ENCODE measurements at regions not wholly inside any gene's neighbourhood (a gene's known extent, or its start where the extent isn't known, plus 50 kb on each side); places are given as distances from the start of the nearest gene placed in this dataset.
"Not testable (repeated sequence)": the region's sequence is repeated elsewhere in the genome, so short reads cannot be mapped to it uniquely, and the experiment has no call there.

GRCh38 chrX:13419918-13420317 is 100.1 kb upstream of the ATXN3L start:
- DNase-seq = no peak

- DNase-seq = no peak
These were observed 99.4 kb upstream of the ATXN3L start for GRCh38 chrX:13419276-13419675.

- DNase-seq = no peak
These were observed 98.6 kb upstream of the ATXN3L start for GRCh38 chrX:13418126-13419097.

GRCh38 chrX:13415509-13415908 is 95.7 kb upstream of the ATXN3L start:
- DNase-seq = no peak

GRCh38 chrX:13414006-13414647 is 94.3 kb upstream of the ATXN3L start:
- DNase-seq = no peak

- no peak for DNase-seq
These were observed 92.4 kb upstream of the ATXN3L start for GRCh38 chrX:13412208-13412600.

GRCh38 chrX:13411496-13412207 is 91.8 kb upstream of the ATXN3L start:
- DNase-seq = no peak

GRCh38 chrX:13408599-13408998 is 88.7 kb upstream of the ATXN3L start:
- not testable (repeated sequence) for DNase-seq

GRCh38 chrX:13404777-13405176 is 84.9 kb upstream of the ATXN3L start:
- not testable (repeated sequence) for DNase-seq

GRCh38 chrX:13404364-13404763 is 84.5 kb upstream of the ATXN3L start:
- DNase-seq = no peak

GRCh38 chrX:13401724-13402123 is 81.9 kb upstream of the ATXN3L start:
- no peak for DNase-seq

GRCh38 chrX:13398839-13399238 is 79.0 kb upstream of the ATXN3L start:
- DNase-seq = no peak

- no peak for DNase-seq
These were observed 78.3 kb upstream of the ATXN3L start for GRCh38 chrX:13397878-13398818.

- no peak for DNase-seq
These were observed 77.1 kb upstream of the ATXN3L start for GRCh38 chrX:13396924-13397323.

- no peak for DNase-seq
These were observed 69.6 kb upstream of the ATXN3L start for GRCh38 chrX:13389501-13389900.

GRCh38 chrX:13387666-13388494 is 68.0 kb upstream of the ATXN3L start:
- no peak for DNase-seq

- no peak for DNase-seq
These were observed 66.8 kb upstream of the ATXN3L start for GRCh38 chrX:13386636-13387035.

GRCh38 chrX:13386092-13386491 is 66.2 kb upstream of the ATXN3L start:
- no peak for DNase-seq

GRCh38 chrX:13383907-13384306 is 64.1 kb upstream of the ATXN3L start:
- no peak for DNase-seq

GRCh38 chrX:13381514-13381913 is 61.7 kb upstream of the ATXN3L start:
- no peak for DNase-seq

GRCh38 chrX:13380211-13380610 is 60.4 kb upstream of the ATXN3L start:
- DNase-seq = no peak

Measured in NCI-H2081 (cell line).